ENCODE measurements at regions not wholly inside any gene's neighbourhood (a gene's known extent, or its start where the extent isn't known, plus 50 kb on each side); places are given as distances from the start of the nearest gene placed in this dataset.

DNA sequence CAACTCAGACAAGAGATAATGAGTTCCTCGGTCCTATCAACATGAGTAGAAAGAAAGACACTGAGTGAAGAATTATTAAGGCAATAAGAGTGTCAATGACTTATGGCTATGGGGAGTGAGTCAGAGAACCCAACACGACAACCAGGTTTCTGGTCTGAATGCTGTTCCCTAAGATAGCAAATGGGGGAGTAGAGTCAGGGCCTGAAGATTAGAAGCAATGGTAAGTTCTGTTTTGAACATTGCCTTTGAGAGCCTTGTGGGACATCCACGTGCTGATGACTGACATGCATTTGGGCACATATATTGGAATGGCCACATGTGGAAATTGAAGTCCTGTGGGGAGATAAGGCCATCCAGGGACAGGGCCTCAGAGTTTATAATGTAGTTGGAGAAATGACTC lies 254.4 kb upstream of the TCF21 start:
- TF ChIP-seq TAF1 (IDR thresholded peaks at IDR 0.05; ENCODE audit: low read depth, low read length) (no peak), POLR2AphosphoS5 (IDR thresholded peaks at IDR 0.05; ENCODE audit: low read depth, low read length) (no peak), POLR2A (IDR thresholded peaks at IDR 0.05; ENCODE audit: low read depth, low read length) (no peak)

Measured in GM12891 (cell line).